ENCODE measurements at regions not wholly inside any gene's neighbourhood (a gene's known extent, or its start where the extent isn't known, plus 50 kb on each side); places are given as distances from the start of the nearest gene placed in this dataset.

- TF ChIP-seq, protein P1, sequence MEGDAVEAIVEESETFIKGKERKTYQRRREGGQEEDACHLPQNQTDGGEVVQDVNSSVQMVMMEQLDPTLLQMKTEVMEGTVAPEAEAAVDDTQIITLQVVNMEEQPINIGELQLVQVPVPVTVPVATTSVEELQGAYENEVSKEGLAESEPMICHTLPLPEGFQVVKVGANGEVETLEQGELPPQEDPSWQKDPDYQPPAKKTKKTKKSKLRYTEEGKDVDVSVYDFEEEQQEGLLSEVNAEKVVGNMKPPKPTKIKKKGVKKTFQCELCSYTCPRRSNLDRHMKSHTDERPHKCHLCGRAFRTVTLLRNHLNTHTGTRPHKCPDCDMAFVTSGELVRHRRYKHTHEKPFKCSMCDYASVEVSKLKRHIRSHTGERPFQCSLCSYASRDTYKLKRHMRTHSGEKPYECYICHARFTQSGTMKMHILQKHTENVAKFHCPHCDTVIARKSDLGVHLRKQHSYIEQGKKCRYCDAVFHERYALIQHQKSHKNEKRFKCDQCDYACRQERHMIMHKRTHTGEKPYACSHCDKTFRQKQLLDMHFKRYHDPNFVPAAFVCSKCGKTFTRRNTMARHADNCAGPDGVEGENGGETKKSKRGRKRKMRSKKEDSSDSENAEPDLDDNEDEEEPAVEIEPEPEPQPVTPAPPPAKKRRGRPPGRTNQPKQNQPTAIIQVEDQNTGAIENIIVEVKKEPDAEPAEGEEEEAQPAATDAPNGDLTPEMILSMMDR (optimal IDR thresholded peaks at IDR 0.05 in 1 of 3, IDR thresholded peaks at IDR 0.05 in 1 of 3, conservative IDR thresholded peaks at IDR 0.05 in 1 of 3; ENCODE audit: extremely low read depth in 1 of 3, insufficient read depth in 2 of 3, low read length in 3 of 3): no peak
- no peak for TF ChIP-seq EZH2 (IDR thresholded peaks at IDR 0.05; ENCODE audit: low read length)
- Histone ChIP-seq H3K9me3 (ENCODE audit: control insufficient read depth, low read depth, low read length) (no peaks in the 10 kb centered on the region), H3K27ac (ENCODE audit: control insufficient read depth, insufficient read depth, low read length) (no peak overlapping the region), H3K36me3 (ENCODE audit: control insufficient read depth in 2 of 2, extremely low read depth in 1 of 2, insufficient read depth in 2 of 2, low read length in 2 of 2) (no peaks in the 10 kb centered on the region), H3K4me3 (ENCODE audit: control insufficient read depth in 2 of 3, extremely low read depth in 1 of 3, insufficient read depth in 2 of 3, low read depth in 1 of 3, low read length in 3 of 3) (no peak overlapping the region), H3K9ac (ENCODE audit: control insufficient read depth, extremely low read depth, insufficient read depth, low read length) (no peak overlapping the region), H4K20me1 (ENCODE audit: control insufficient read depth, extremely low read depth, insufficient read depth, low read length) (no peaks in the 10 kb centered on the region), H3K4me1 (ENCODE audit: control insufficient read depth, extremely low read depth, insufficient read depth, low read length) (no peaks in the 10 kb centered on the region), H3K27me3 (ENCODE audit: control insufficient read depth, extremely low read depth, insufficient read depth, low read length) (no peaks in the 10 kb centered on the region), H3K4me2 (ENCODE audit: control insufficient read depth, extremely low read depth, insufficient read depth, low read depth, low read length) (no peak overlapping the region), H3K9me1 (ENCODE audit: control insufficient read depth, extremely low read depth, insufficient read depth, low read length) (no peaks in the 10 kb centered on the region), H3K79me2 (ENCODE audit: control insufficient read depth, insufficient read depth, low read length) (no peaks in the 10 kb centered on the region), H2AFZ (ENCODE audit: control insufficient read depth, low read length) (no peak overlapping the region)
- no peak for FAIRE-seq
- no peak for DNase-seq (ENCODE audit: low read depth, low spot score)
- dilution Hi-C loops (cut with MboI; ENCODE audit: extremely low pct_ligation_motif_present, low sequenced_read_pairs): no loop called here
These were observed 877.7 kb downstream of the TLE1 start for GRCh38 chr9:80811656-80812055.

GRCh38 chr9:80811003-80811402 is 878.3 kb downstream of the TLE1 start:
- no peaks in the 10 kb centered on the region for H4K20me1 ChIP-seq (ENCODE audit: control insufficient read depth, extremely low read depth, insufficient read depth, low read length)
- H3K9ac ChIP-seq (ENCODE audit: control insufficient read depth, extremely low read depth, insufficient read depth, low read length): no peak overlapping the region
- no peak overlapping the region for H2AFZ ChIP-seq (ENCODE audit: control insufficient read depth, low read length)
- H3K9me1 ChIP-seq (ENCODE audit: control insufficient read depth, extremely low read depth, insufficient read depth, low read length): no peaks in the 10 kb centered on the region
- no peak overlapping the region for H3K4me3 ChIP-seq (ENCODE audit: control insufficient read depth in 2 of 3, extremely low read depth in 1 of 3, insufficient read depth in 2 of 3, low read depth in 1 of 3, low read length in 3 of 3)
- H3K79me2 ChIP-seq (ENCODE audit: control insufficient read depth, insufficient read depth, low read length): no peaks in the 10 kb centered on the region
- FAIRE-seq (no peak), DNase-seq (ENCODE audit: low read depth, low spot score) (no peak)
- TF ChIP-seq EZH2 (IDR thresholded peaks at IDR 0.05; ENCODE audit: low read length): no peak
- TF ChIP-seq, protein P1 (optimal IDR thresholded peaks at IDR 0.05 in 1 of 3, IDR thresholded peaks at IDR 0.05 in 1 of 3, conservative IDR thresholded peaks at IDR 0.05 in 1 of 3; ENCODE audit: extremely low read depth in 1 of 3, insufficient read depth in 2 of 3, low read length in 3 of 3): no peak
- no peaks in the 10 kb centered on the region for H3K4me1 ChIP-seq (ENCODE audit: control insufficient read depth, extremely low read depth, insufficient read depth, low read length)
- no peaks in the 10 kb centered on the region for H3K36me3 ChIP-seq (ENCODE audit: control insufficient read depth in 2 of 2, extremely low read depth in 1 of 2, insufficient read depth in 2 of 2, low read length in 2 of 2)
- H3K27me3 ChIP-seq (ENCODE audit: control insufficient read depth, extremely low read depth, insufficient read depth, low read length): no peaks in the 10 kb centered on the region
- H3K4me2 ChIP-seq (ENCODE audit: control insufficient read depth, extremely low read depth, insufficient read depth, low read depth, low read length): no peak overlapping the region
- no peak overlapping the region for H3K27ac ChIP-seq (ENCODE audit: control insufficient read depth, insufficient read depth, low read length)
- dilution Hi-C loops (cut with MboI; ENCODE audit: extremely low pct_ligation_motif_present, low sequenced_read_pairs): no loop called here
- H3K9me3 ChIP-seq (ENCODE audit: control insufficient read depth, low read depth, low read length): no peaks in the 10 kb centered on the region
